HL-60 (cell line): ENCODE measurements at regions not wholly inside any gene's neighbourhood (a gene's known extent, or its start where the extent isn't known, plus 50 kb on each side); places are given as distances from the start of the nearest gene placed in this dataset.

Experiments used
- GABPA ChIP-seq: IDR thresholded peaks from 2 replicates; pipeline ENCODE4 v1.6.1; 2012; ENCODE audit warnings: low read depth
- POLR2AphosphoS5 ChIP-seq: IDR thresholded peaks from 2 replicates; pipeline ENCODE4 v1.6.1; 2012; ENCODE audit warnings: low read depth
- SPI1 ChIP-seq: IDR thresholded peaks from 2 replicates; pipeline ENCODE4 v1.6.1; 2012; ENCODE audit warnings: low read depth, mild to moderate bottlenecking, borderline replicate concordance
- TF ChIP-seq, protein P1 (sequence below): IDR thresholded peaks from one replicate; pipeline ENCODE4 v1.5.1; 2011; ENCODE audit warnings: low read length, control low read depth, inconsistent platforms; ENCODE audit not compliant: insufficient read depth
- TF ChIP-seq, protein P2 (sequence below): IDR thresholded peaks from 2 replicates; pipeline ENCODE4 v1.6.1; 2012; ENCODE audit warnings: low read depth; ENCODE audit not compliant: insufficient replicate concordance

DNA sequence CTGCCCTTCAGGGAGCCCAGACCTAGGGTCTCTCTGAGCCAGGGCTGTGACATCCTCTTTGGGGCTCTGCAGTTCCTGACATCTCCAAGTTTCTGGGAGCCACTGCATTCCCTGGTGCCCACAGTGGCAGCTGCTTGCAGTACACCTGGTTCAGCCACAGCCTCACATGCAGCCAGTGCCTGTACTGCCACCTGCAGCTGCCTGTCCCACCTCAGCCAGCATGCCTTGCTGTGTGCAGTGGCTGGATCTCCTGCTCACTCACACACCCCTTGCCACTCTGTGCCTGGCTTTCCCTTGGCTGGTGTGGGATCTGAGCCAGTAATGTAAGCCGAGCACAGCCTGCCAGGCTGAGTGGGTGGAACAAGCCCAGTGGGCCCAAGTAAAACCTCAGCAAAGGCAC, 1288.7 kb downstream of the CNTNAP5 start:
- TF ChIP-seq, protein P1, sequence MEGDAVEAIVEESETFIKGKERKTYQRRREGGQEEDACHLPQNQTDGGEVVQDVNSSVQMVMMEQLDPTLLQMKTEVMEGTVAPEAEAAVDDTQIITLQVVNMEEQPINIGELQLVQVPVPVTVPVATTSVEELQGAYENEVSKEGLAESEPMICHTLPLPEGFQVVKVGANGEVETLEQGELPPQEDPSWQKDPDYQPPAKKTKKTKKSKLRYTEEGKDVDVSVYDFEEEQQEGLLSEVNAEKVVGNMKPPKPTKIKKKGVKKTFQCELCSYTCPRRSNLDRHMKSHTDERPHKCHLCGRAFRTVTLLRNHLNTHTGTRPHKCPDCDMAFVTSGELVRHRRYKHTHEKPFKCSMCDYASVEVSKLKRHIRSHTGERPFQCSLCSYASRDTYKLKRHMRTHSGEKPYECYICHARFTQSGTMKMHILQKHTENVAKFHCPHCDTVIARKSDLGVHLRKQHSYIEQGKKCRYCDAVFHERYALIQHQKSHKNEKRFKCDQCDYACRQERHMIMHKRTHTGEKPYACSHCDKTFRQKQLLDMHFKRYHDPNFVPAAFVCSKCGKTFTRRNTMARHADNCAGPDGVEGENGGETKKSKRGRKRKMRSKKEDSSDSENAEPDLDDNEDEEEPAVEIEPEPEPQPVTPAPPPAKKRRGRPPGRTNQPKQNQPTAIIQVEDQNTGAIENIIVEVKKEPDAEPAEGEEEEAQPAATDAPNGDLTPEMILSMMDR: no peak
- TF ChIP-seq, protein P2, sequence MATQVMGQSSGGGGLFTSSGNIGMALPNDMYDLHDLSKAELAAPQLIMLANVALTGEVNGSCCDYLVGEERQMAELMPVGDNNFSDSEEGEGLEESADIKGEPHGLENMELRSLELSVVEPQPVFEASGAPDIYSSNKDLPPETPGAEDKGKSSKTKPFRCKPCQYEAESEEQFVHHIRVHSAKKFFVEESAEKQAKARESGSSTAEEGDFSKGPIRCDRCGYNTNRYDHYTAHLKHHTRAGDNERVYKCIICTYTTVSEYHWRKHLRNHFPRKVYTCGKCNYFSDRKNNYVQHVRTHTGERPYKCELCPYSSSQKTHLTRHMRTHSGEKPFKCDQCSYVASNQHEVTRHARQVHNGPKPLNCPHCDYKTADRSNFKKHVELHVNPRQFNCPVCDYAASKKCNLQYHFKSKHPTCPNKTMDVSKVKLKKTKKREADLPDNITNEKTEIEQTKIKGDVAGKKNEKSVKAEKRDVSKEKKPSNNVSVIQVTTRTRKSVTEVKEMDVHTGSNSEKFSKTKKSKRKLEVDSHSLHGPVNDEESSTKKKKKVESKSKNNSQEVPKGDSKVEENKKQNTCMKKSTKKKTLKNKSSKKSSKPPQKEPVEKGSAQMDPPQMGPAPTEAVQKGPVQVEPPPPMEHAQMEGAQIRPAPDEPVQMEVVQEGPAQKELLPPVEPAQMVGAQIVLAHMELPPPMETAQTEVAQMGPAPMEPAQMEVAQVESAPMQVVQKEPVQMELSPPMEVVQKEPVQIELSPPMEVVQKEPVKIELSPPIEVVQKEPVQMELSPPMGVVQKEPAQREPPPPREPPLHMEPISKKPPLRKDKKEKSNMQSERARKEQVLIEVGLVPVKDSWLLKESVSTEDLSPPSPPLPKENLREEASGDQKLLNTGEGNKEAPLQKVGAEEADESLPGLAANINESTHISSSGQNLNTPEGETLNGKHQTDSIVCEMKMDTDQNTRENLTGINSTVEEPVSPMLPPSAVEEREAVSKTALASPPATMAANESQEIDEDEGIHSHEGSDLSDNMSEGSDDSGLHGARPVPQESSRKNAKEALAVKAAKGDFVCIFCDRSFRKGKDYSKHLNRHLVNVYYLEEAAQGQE: no peak
- TF ChIP-seq POLR2AphosphoS5 (no peak), GABPA (no peak), SPI1 (no peak)
